OCI-LY3 (cell line): ENCODE measurements at regions not wholly inside any gene's neighbourhood (a gene's known extent, or its start where the extent isn't known, plus 50 kb on each side); places are given as distances from the start of the nearest gene placed in this dataset.

Source experiments
- H2AFZ ChIP-seq: fragments of 200-600, 300-600 bp; shearing (Covaris generic); 2 replicates; pipeline ENCODE4 v1.6.0; 2014; ENCODE audit warnings: antibody characterized with exemption, low read depth, low read length
- H3K27ac ChIP-seq: fragments of 200-600, 300-600 bp; sonication (generic); 2 replicates; pipeline ENCODE4 v1.5.1; 2014; ENCODE audit warnings: mild to moderate bottlenecking, low read length, moderate library complexity, mixed read lengths
- H3K27me3 ChIP-seq: fragments of 200-600, 300-600 bp; sonication (generic); 2 replicates; pipeline ENCODE4 v1.6.1; 2014; ENCODE audit warnings: low read depth, low read length, mixed read lengths
- H3K36me3 ChIP-seq: fragments of 200-600, 300-600 bp; sonication (generic); replicated peaks from 2 replicates; pipeline ENCODE3; 2014; ENCODE audit warnings: low read depth, low read length, mixed read lengths
- H3K4me1 ChIP-seq: fragments of 300-600, 200-600 bp; sonication (generic); 2 replicates; pipeline ENCODE4 v1.6.1; 2014; ENCODE audit warnings: low read length, mixed read lengths
- H3K4me2 ChIP-seq: fragments of 200-600, 300-600 bp; sonication (generic); 2 replicates; pipeline ENCODE4 v1.6.1; 2014; ENCODE audit warnings: low read length, mixed read lengths
- H3K4me3 ChIP-seq: fragments of 300-600, 200-600 bp; sonication (generic); 2 replicates; pipeline ENCODE4 v1.5.1; 2014; ENCODE audit warnings: antibody characterized with exemption, mild to moderate bottlenecking, low read length, moderate library complexity
- H3K79me2 ChIP-seq: fragments of 300-600, 200-600 bp; shearing (Covaris generic); 2 replicates; pipeline ENCODE4 v1.6.1; 2014; ENCODE audit warnings: mild to moderate bottlenecking, low read length, mixed read lengths
- H3K9ac ChIP-seq: fragments of 300-600, 200-600 bp; shearing (Covaris generic); 2 replicates; pipeline ENCODE4 v1.6.0; 2014; ENCODE audit warnings: mild to moderate bottlenecking, low read length, moderate library complexity
- H3K9me3 ChIP-seq: fragments of 200-600, 300-600 bp; shearing (Covaris generic); 2 replicates; pipeline ENCODE4 v1.6.1; 2014; ENCODE audit warnings: low read length, mixed read lengths; ENCODE audit not compliant: insufficient read depth
- H4K20me1 ChIP-seq: fragments of 200-600, 300-600 bp; sonication (generic); 2 replicates; pipeline ENCODE4 v1.6.1; 2016; ENCODE audit warnings: low read length, mixed read lengths; ENCODE audit not compliant: insufficient read depth
- CTCF ChIP-seq: fragments of 200-600, 300-600 bp; sonication (generic); IDR thresholded peaks from 2 replicates; pipeline ENCODE4 v1.5.1; 2014; ENCODE audit warnings: antibody characterized with exemption, low read length, low read depth
- EZH2phosphoT487 ChIP-seq: fragments of 200-600 bp; shearing (Covaris generic); IDR thresholded peaks from 2 replicates; pipeline ENCODE4 v1.6.1; 2018; ENCODE audit warnings: antibody characterized with exemption, mixed run types, low read depth

- Histone ChIP-seq H3K27ac (no peak overlapping the region), H3K4me1 (no peaks in the 10 kb centered on the region), H3K9ac (no peak overlapping the region), H2AFZ (no peak overlapping the region), H4K20me1 (no peaks in the 10 kb centered on the region), H3K4me3 (no peak overlapping the region), H3K27me3 (no peaks in the 10 kb centered on the region), H3K79me2 (no peaks in the 10 kb centered on the region), H3K9me3 (no peaks in the 10 kb centered on the region), H3K4me2 (no peak overlapping the region), H3K36me3 (no peaks in the 10 kb centered on the region)
- no peak for TF ChIP-seq EZH2phosphoT487
- TF ChIP-seq CTCF: no peak
Observed at GRCh38 chr4:8778291-8778690, 93.3 kb downstream of the HMX1 start.

- Histone ChIP-seq H3K9ac (no peak overlapping the region), H4K20me1 (no peaks in the 10 kb centered on the region), H3K4me1 (peaks cover under 1% of the 10 kb centered on the region), H3K4me2 (no peak overlapping the region), H3K27ac (no peak overlapping the region), H3K4me3 (no peak overlapping the region), H3K79me2 (no peaks in the 10 kb centered on the region), H2AFZ (no peak overlapping the region), H3K9me3 (no peaks in the 10 kb centered on the region), H3K27me3 (no peaks in the 10 kb centered on the region), H3K36me3 (no peaks in the 10 kb centered on the region)
- no peak for TF ChIP-seq CTCF
- no peak for TF ChIP-seq EZH2phosphoT487
Observed at GRCh38 chr4:8777320-8778196, 94.1 kb downstream of the HMX1 start.

- Histone ChIP-seq H3K4me2 (no peak overlapping the region), H3K4me1 (peaks cover 10% of the 10 kb centered on the region), H3K4me3 (no peak overlapping the region), H3K36me3 (no peaks in the 10 kb centered on the region), H3K9me3 (no peaks in the 10 kb centered on the region), H3K79me2 (no peaks in the 10 kb centered on the region), H4K20me1 (no peaks in the 10 kb centered on the region), H2AFZ (no peak overlapping the region), H3K27me3 (no peaks in the 10 kb centered on the region), H3K9ac (no peak overlapping the region), H3K27ac (no peak overlapping the region)
- TF ChIP-seq CTCF: no peak
- TF ChIP-seq EZH2phosphoT487: no peak
Observed at GRCh38 chr4:8776366-8776765, 95.3 kb downstream of the HMX1 start.

- Histone ChIP-seq H3K9ac (no peak overlapping the region), H3K4me1 (peaks cover 10% of the 10 kb centered on the region), H4K20me1 (no peaks in the 10 kb centered on the region), H3K79me2 (no peaks in the 10 kb centered on the region), H3K27me3 (no peaks in the 10 kb centered on the region), H3K27ac (no peak overlapping the region), H3K36me3 (no peaks in the 10 kb centered on the region), H2AFZ (no peak overlapping the region), H3K4me3 (no peak overlapping the region), H3K4me2 (no peak overlapping the region), H3K9me3 (no peaks in the 10 kb centered on the region)
- TF ChIP-seq CTCF (no peak), EZH2phosphoT487 (no peak)
Observed at GRCh38 chr4:8775751-8776355, 95.8 kb downstream of the HMX1 start.
